ENCODE measurements at regions not wholly inside any gene's neighbourhood (a gene's known extent, or its start where the extent isn't known, plus 50 kb on each side); places are given as distances from the start of the nearest gene placed in this dataset.
"Not testable (repeated sequence)": the region's sequence is repeated elsewhere in the genome, so short reads cannot be mapped to it uniquely, and the experiment has no call there.

GRCh38 chr5:120344181-120344580 lies 119.9 kb upstream of the PRR16 start:
- DNase-seq (ENCODE audit: low spot score), result no peak

- no peak for DNase-seq (ENCODE audit: low spot score)
Measured at GRCh38 chr5:120345947-120346346, 118.2 kb upstream of the PRR16 start.

GRCh38 chr5:120351071-120351470 lies 113.0 kb upstream of the PRR16 start:
- not testable (repeated sequence) for DNase-seq (ENCODE audit: low spot score)

GRCh38 chr5:120354126-120354525 lies 110.0 kb upstream of the PRR16 start:
- no peak for DNase-seq (ENCODE audit: low spot score)

- no peak for DNase-seq (ENCODE audit: low spot score)
Measured at GRCh38 chr5:120358949-120359348, 105.2 kb upstream of the PRR16 start.

- DNase-seq (ENCODE audit: low spot score), result no peak
Measured at GRCh38 chr5:120361941-120362340, 102.2 kb upstream of the PRR16 start.

- DNase-seq (ENCODE audit: low spot score), result no peak
Measured at GRCh38 chr5:120362426-120362825, 101.7 kb upstream of the PRR16 start.

GRCh38 chr5:120365656-120366446 lies 98.2 kb upstream of the PRR16 start:
- no peak for DNase-seq (ENCODE audit: low spot score)

GRCh38 chr5:120367896-120368634 lies 96.0 kb upstream of the PRR16 start:
- no peak for DNase-seq (ENCODE audit: low spot score)

GRCh38 chr5:120368923-120369715 lies 95.0 kb upstream of the PRR16 start:
- no peak for DNase-seq (ENCODE audit: low spot score)

- no peak for DNase-seq (ENCODE audit: low spot score)
Measured at GRCh38 chr5:120372899-120373298, 91.2 kb upstream of the PRR16 start.

GRCh38 chr5:120375248-120375647 lies 88.9 kb upstream of the PRR16 start:
- no peak for DNase-seq (ENCODE audit: low spot score)

- no peak for DNase-seq (ENCODE audit: low spot score)
Measured at GRCh38 chr5:120380644-120381043, 83.5 kb upstream of the PRR16 start.

- DNase-seq (ENCODE audit: low spot score), result no peak
Measured at GRCh38 chr5:120382833-120383232, 81.3 kb upstream of the PRR16 start.

- DNase-seq (ENCODE audit: low spot score), result no peak
Measured at GRCh38 chr5:120386981-120387380, 77.1 kb upstream of the PRR16 start.

GRCh38 chr5:120388016-120388781 lies 75.9 kb upstream of the PRR16 start:
- no peak for DNase-seq (ENCODE audit: low spot score)

- DNase-seq (ENCODE audit: low spot score), result no peak
Measured at GRCh38 chr5:120394259-120394658, 69.8 kb upstream of the PRR16 start.

GRCh38 chr5:120396186-120396585 lies 67.9 kb upstream of the PRR16 start:
- no peak for DNase-seq (ENCODE audit: low spot score)

GRCh38 chr5:120400356-120400755 lies 63.7 kb upstream of the PRR16 start:
- DNase-seq (ENCODE audit: low spot score), result no peak

- no peak for DNase-seq (ENCODE audit: low spot score)
Measured at GRCh38 chr5:120402606-120403005, 61.5 kb upstream of the PRR16 start.

- DNase-seq (ENCODE audit: low spot score), result no peak
Measured at GRCh38 chr5:120405286-120405864, 58.7 kb upstream of the PRR16 start.

GRCh38 chr5:120405923-120406322 lies 58.2 kb upstream of the PRR16 start:
- no peak for DNase-seq (ENCODE audit: low spot score)

Data from cerebellar cortex (tissue), 1 donor.